Mucosa of gallbladder (tissue), 1 donor: ENCODE measurements at regions not wholly inside any gene's neighbourhood (a gene's known extent, or its start where the extent isn't known, plus 50 kb on each side); places are given as distances from the start of the nearest gene placed in this dataset.
A peak's percentile ranks its signal among the peaks of the same experiment; 100 is the strongest.

Experiments
- DNase-seq: peaks from one replicate; pipeline ENCODE4 v3.0.0-alpha.2; 2020; ENCODE audit warnings: low spot score
- donor health status: DM: no; HTN: no; CAD: no.

DNA sequence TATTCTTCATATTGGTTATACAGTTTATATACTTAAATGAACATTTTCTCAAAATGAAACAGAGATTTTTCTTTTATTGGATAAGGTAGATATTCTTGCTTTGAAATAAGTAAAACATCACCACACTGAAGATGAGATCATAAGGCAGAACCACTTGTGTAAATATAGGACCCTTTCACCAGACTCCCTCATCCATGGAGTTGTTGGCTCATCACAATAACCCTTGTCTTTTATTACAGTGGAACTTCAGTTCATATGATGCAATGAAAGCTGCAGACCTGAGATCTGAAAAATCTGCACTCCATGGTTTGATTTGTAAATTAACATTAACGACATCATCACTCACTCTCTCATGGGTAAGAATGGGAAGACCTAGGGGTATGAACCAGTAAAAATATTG lies 51.9 kb upstream of the DBX2 start:
- no peak for DNase-seq

DNA sequence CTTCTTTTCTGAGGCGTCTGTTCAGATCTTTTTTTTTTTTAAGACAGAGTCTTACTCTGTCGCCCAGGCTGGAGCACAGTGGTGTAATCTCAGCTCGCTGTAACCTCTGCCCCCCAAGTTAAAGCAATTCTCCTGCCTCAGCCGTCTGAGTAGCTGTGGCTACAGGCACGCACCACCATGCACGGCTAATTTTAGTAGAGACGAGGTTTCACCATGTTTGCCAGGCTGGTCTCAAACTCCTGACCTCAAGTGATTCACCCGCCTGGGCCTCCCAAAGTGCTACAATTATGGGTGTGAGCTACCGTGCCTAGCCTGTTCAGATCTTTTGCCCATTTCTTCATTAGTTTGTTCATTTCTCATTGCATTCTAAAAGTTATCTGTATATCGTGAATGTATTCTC lies 55.1 kb upstream of the DBX2 start:
- DNase-seq = no peak

DNA sequence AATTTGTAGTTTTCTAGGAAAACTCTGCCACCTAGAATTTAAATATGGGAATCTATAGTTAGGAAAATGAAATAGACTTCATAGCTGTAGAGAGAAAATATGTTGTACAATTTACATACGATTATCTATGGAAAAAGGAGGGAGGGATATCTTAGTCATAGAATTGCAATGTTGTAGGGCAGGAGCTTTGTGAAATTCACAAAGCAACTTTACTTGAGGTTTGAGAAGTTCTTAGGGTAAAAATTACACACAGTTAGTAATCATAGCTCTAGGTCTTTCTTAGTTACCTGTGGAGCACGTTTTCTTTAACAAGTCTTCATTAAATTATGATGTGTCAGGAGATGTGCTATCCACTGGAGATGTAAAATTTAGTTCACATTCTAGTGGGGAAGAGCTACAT lies 61.4 kb upstream of the DBX2 start:
- no peak for DNase-seq

DNA sequence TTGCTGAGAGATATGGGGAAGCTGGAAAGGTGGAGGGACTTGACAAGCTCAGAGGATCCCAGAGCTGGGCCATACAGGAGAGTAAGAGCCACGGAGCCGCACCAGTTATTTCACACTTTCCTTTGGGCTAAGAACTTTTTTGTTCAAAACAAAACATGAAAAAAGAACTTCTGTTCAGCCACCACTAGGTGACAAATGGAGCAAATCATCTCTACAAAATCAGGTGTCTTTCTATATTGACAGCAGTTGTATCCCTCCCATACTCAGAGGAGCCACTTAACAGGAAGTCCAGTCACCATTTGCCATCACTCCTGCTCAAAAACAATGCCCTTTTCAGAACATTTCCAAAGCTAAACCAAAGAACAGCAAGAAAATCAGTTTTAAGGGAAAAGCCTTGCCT lies 70.3 kb upstream of the DBX2 start:
- DNase-seq = no peak

DNA sequence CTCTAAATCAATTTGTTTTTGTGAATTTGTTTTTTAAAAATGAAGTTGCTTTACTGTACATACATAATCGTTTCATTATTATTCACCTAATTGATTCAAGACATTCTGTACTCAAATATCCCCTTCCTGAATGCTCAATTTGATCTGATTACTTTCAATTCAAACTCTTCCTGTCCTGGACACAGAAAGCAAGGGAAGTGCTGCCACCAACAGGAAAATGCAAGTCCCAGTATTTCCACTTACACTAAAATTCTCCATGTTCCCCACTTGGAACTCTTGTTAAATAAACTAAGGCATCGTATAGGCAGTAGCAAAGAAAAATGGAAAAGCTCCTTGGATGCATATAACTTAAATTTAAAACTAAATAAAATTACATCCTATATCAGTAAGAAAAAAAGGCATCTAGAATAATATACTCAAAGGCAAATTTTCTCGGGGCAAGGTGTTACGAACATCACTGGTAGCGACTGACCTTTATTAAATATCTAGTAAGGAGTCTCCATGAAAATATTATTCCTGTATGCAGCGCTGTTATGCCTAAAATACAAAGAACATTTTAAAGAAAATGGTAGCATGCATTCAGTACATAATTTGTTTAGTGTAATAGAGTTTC lies 72.0 kb upstream of the DBX2 start:
- no peak for DNase-seq

DNA sequence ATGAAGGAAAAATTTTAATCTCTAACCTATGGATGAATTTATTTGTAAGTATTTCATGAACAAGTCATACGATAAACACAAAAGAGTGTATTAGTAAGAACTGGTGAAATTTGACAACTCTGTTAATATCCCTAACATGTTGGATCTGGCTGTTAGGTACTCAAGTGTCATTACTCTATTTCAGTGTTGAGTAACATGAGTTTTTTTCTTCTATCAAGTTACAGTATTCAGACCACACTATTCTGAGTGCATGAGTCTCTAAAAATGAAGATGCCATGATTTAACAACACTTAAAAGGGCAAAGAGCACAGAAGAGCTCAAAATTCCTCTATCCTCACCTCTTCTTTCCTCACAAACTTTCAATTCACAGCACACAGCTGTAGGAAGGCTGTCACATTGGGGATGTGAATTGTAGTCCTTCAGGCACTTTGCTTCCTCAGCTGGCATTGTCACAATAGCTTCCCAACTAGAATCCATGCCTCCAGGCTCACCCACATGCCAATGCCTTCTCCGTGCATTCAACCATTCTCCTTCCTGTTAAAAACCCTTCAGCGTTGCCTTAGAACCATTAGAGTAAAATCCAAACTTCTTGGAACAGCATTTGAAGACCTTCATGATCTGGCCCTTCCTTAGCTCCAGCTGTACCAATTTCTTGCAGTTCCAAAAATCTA lies 73.7 kb upstream of the DBX2 start:
- no peak for DNase-seq

DNA sequence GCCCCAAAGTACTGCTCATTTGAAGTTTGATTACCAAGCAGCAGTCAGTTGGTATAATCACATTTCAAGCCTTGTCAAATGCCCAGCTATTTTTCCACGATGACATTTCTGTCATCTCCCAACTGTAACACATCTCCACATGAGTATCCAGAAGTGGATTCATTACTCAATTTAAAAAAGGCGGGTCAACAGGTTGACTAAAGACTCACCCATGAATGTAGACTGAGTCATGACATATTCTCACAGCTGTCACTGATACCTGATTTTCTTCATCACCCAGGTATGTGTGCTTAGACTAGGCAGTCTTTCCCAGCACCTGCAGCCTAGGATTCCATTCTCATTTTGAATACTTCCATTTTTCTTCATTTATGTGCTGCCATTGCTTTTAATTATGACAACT lies 75.1 kb upstream of the DBX2 start:
- DNase-seq = no peak

DNA sequence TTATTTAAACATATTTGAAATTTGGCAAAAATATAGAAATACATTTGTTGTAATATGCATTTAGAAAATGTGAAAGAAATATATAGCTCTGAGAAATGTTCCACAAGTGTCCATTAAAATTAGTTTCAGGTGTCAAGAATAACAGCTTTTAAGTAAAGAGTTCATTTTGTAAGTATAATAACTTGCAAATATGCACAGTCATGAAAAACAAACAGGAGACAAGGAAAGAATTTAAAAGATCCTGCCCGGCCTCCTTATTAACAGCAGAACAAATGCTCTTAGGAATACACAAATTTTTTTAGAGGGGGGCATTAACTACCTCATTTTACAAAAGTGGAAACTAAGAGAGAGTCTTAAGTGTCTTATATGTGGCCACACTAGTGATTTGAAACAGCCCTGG lies 77.7 kb upstream of the DBX2 start:
- DNase-seq = no peak

DNA sequence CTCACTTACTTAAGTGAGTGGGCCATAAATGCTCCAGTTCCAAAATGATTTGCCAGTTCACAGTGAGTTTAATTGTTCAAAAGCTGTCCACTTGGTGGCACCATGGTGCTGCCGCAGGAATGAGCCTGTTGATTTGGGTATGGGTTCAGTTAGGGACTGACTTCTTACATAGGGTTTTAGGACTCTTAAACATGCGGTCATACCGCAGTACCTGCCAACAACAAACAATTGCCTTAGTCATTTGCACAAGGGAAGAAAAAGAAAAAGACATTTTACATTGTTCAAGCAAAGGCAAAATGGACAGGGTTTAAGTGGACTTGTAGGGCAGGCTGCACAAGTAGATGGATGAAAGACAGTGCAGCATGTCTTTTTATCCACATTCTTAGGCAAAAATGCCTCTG lies 80.0 kb upstream of the DBX2 start:
- peak; percentile 40 for DNase-seq

DNA sequence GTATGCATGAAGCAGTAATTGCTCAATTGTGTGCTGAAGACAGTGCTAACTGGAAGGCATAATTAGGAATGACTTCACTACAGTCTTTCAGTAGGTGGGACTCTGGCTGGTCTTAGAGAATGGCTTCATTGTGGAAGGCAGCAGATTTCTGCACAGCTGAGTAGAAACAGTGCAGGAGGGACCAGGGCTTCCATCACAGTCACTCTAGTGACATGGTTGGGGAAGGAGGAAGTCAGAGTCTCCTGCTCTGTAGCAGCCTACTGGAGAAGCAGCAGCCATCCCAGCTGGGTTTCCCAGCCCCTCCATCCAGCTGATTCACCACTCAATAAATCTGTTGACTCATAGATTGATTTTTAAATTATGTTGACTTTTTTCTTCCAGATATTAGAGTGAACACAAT lies 80.6 kb upstream of the DBX2 start:
- no peak for DNase-seq

DNA sequence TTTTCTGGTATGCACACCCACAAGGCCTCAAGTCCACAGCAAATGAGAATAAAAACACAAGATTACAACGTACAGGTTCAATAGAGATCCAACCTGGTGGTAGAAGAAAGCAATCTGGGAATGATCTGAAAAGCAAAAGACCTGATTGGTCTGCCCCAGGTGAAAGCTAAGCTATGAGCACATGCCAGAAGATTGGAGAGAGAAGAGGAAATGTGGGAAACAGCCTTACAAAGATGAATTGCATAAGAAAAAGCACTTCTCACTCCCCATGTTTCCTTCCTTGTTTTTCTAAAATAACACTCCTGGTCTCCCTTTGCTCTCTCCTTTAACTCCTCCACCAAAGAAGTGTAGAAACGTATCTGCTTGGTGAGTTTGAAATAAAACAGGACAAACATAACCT lies 77.3 kb upstream of the ANO6 start:
- no peak for DNase-seq

DNA sequence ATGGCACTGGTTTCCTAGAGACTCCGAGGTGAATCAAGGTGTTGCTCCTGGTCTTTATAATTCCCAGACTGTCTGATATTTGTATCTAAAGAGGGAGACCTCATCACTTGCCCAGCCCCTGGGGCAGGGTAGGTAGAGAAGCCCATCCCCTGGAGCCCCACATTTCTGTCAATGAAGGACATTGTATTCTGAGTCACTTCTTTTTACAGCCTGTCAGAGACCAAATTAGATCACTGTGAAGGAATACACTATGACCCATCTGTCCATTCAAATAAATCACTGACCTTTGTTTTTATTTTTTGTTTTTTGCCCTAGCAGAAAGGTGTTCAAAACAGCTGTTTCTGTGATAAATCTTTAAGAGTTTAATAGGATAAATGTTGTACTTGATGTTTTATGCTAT lies 67.9 kb upstream of the ANO6 start:
- DNase-seq = no peak

DNA sequence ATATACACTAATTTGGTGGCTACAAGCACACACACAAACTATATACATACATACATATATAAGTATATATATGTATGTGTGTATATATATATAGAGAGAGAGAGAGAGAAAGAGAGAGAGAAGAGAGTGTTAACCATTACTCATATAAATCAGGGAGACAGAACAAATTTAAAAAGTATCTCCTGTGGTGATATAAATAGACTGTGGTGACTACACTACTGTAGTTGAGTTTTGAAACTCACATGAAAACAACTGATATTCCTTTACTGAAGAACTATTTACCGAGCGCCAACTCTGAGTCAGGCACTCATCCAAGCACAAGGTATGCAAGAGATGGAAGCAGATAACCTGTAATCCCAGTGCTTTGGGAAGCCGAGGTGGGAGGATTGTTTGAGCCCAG lies 67.3 kb upstream of the ANO6 start:
- DNase-seq = no peak

DNA sequence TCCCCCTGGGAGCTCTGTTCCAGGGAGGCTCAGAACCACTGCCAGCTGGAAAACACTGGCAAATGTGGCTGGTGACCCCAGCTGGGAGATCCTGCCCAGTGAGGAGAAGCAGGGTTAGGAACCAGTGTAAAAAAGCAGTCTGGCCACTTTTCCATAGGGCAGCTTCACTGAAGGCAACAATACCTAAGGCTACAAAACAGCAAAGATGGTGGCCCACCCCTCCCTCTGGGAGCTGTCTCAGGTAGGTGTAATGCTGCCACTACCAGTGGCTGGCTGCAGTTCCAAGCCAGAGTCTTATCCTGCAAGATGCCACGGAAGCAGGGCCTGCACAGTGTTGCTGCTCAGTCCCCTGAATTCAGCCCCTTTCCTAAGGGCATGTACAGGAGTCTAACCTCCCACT lies 50.6 kb upstream of the ANO6 start:
- no peak for DNase-seq

DNA sequence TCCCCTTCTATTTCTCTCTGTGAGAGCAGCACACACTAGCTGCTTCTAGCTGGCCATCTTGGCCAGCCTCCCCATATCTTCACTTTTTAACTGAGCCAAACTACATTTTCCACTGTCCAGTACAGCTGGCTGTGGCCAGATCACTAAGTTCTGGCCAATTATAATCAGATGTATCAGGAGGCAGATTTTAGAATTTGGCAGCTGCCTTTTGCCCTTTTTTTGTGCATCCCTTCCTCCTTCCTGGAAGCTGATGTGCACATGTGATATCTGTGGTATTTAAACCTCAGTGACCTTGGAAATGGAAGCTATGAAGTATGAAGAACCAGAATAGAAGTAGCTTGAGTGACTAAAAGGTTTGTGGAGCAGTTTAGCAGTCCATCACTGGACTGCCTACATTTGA lies 49.8 kb upstream of the ANO6 start:
- DNase-seq = no peak
